Esophagus muscularis mucosa (tissue), 4 donors: ENCODE measurements at regions not wholly inside any gene's neighbourhood (a gene's known extent, or its start where the extent isn't known, plus 50 kb on each side); places are given as distances from the start of the nearest gene placed in this dataset.

Experiments
- CTCF ChIP-seq, 3 experiments: fragments of 200-600 bp in 2 of 3; fragments of 450-650 bp in 1 of 3; sonication (generic) in 2 of 3; IDR thresholded peaks; one replicate each; pipeline ENCODE4 v1.5.1; 2017 to 2019; ENCODE audit warnings: antibody characterized with exemption in 3 of 3, mild to moderate bottlenecking in 2 of 3, moderate library complexity in 1 of 3
- EP300 ChIP-seq: sonication (generic); formaldehyde crosslinking; IDR thresholded peaks from one replicate; pipeline ENCODE4 v1.6.1; 2017; ENCODE audit warnings: antibody characterized with exemption
- POLR2AphosphoS5 ChIP-seq, 2 donors: sonication (generic); formaldehyde crosslinking; IDR thresholded peaks; one replicate each; pipeline ENCODE4 v1.6.1; 2017; ENCODE audit warnings: antibody characterized with exemption in 2 of 2

- TF ChIP-seq CTCF (IDR thresholded peaks at IDR 0.05) = no peak
- no peak for TF ChIP-seq POLR2AphosphoS5 (IDR thresholded peaks at IDR 0.05)
- TF ChIP-seq EP300 = no peak
These were observed 326.7 kb downstream of the C16orf95 start for GRCh38 chr16:86990451-86990850.
